HUES64 (cell line): ENCODE measurements at regions not wholly inside any gene's neighbourhood (a gene's known extent, or its start where the extent isn't known, plus 50 kb on each side); places are given as distances from the start of the nearest gene placed in this dataset.
"Not testable (repeated sequence)": the region's sequence is repeated elsewhere in the genome, so short reads cannot be mapped to it uniquely, and the experiment has no call there.

Source experiments
- H3K27ac ChIP-seq: 2 replicates; pipeline ENCODE4 v1.7.0; 2013; ENCODE audit warnings: low read depth, low read length, inconsistent platforms
- H3K27me3 ChIP-seq: 2 replicates; pipeline ENCODE4 v1.6.1; 2013; ENCODE audit warnings: mild to moderate bottlenecking, low read length; ENCODE audit not compliant: insufficient read depth
- H3K36me3 ChIP-seq: 2 replicates; pipeline ENCODE4 v1.6.1; 2013; ENCODE audit warnings: mild to moderate bottlenecking, low read length; ENCODE audit not compliant: insufficient read depth
- H3K4me1 ChIP-seq: 2 replicates; pipeline ENCODE4 v1.6.1; 2013; ENCODE audit warnings: mild to moderate bottlenecking, low read length, moderate library complexity; ENCODE audit not compliant: insufficient read depth
- H3K4me3 ChIP-seq: 2 replicates; pipeline ENCODE4 v1.5.1; 2013; ENCODE audit warnings: mild to moderate bottlenecking, low read length, moderate library complexity
- H3K9ac ChIP-seq: 2 replicates; pipeline ENCODE4 v1.6.1; 2013; ENCODE audit warnings: mild to moderate bottlenecking, low read depth, low read length
- H3K9me3 ChIP-seq: 2 replicates; pipeline ENCODE4 v1.6.1; 2013; ENCODE audit warnings: low read depth, low read length; ENCODE audit not compliant: insufficient read depth
- WGBS: fragments of 150-250, 120-280 bp; methylation state at CpG from one replicate; pipeline ENCODE4 v1.1.7; 2013; ENCODE audit warnings: missing lambda C conversion rate; 5-methylcytosine and 5-hydroxymethylcytosine counted together

- not testable (repeated sequence) for H3K9ac ChIP-seq, H3K4me3 ChIP-seq, H3K4me1 ChIP-seq, H3K9me3 ChIP-seq, H3K27me3 ChIP-seq, H3K27ac ChIP-seq, H3K36me3 ChIP-seq
- WGBS = 96% methylated on average over 33 of the region's 33 CpGs
These were observed 642.9 kb downstream of the PRR16 start for GRCh38 chr5:121106721-121107690.

- Histone ChIP-seq H3K4me3 (no peak overlapping the region), H3K36me3 (no peaks in the 10 kb centered on the region), H3K9ac (no peak overlapping the region), H3K9me3 (no peaks in the 10 kb centered on the region), H3K27ac (no peak overlapping the region), H3K27me3 (no peaks in the 10 kb centered on the region), H3K4me1 (no peaks in the 10 kb centered on the region)
- 83% methylated on average over 10 of the region's 10 CpGs for WGBS
These were observed 644.6 kb downstream of the PRR16 start for GRCh38 chr5:121108725-121109124.

- H3K27ac ChIP-seq = no peak overlapping the region
- H3K4me3 ChIP-seq = no peak overlapping the region
- no peaks in the 10 kb centered on the region for H3K27me3 ChIP-seq
- no peaks in the 10 kb centered on the region for H3K36me3 ChIP-seq
- 89% methylated on average over 1 of the region's 1 CpG for WGBS
- no peak overlapping the region for H3K9ac ChIP-seq
- H3K4me1 ChIP-seq = no peaks in the 10 kb centered on the region
- no peaks in the 10 kb centered on the region for H3K9me3 ChIP-seq
These were observed 645.7 kb downstream of the PRR16 start for GRCh38 chr5:121109817-121110216.

- Histone ChIP-seq H3K9me3 (no peaks in the 10 kb centered on the region), H3K9ac (no peak overlapping the region), H3K27ac (no peak overlapping the region), H3K4me1 (no peaks in the 10 kb centered on the region), H3K36me3 (no peaks in the 10 kb centered on the region), H3K27me3 (no peaks in the 10 kb centered on the region), H3K4me3 (no peak overlapping the region)
- WGBS = 94% methylated on average over 3 of the region's 4 CpGs
These were observed 657.7 kb downstream of the PRR16 start for GRCh38 chr5:121121786-121122185.

GRCh38 chr5:121138495-121138907 lies 674.4 kb downstream of the PRR16 start:
- H3K4me1 ChIP-seq = no peaks in the 10 kb centered on the region
- no peak overlapping the region for H3K9ac ChIP-seq
- 0 out of 2 replicates have a peak, but pooled peaks cover 4% of the 10 kb centered on the region for H3K9me3 ChIP-seq
- 100% methylated on average over 1 of the region's 1 CpG for WGBS
- H3K27ac ChIP-seq = no peak overlapping the region
- no peaks in the 10 kb centered on the region for H3K36me3 ChIP-seq
- no peak overlapping the region for H3K4me3 ChIP-seq
- no peaks in the 10 kb centered on the region for H3K27me3 ChIP-seq

GRCh38 chr5:121138952-121139351 lies 674.9 kb downstream of the PRR16 start:
- H3K9ac ChIP-seq = no peak overlapping the region
- WGBS = no CpG with 5 or more reads among the region's 1 CpG
- H3K4me3 ChIP-seq = no peak overlapping the region
- H3K4me1 ChIP-seq = no peaks in the 10 kb centered on the region
- 0 out of 2 replicates have a peak, but pooled peaks cover 4% of the 10 kb centered on the region for H3K9me3 ChIP-seq
- no peaks in the 10 kb centered on the region for H3K27me3 ChIP-seq
- H3K36me3 ChIP-seq = no peaks in the 10 kb centered on the region
- no peak overlapping the region for H3K27ac ChIP-seq

GRCh38 chr5:121144764-121145163 lies 680.7 kb downstream of the PRR16 start:
- Histone ChIP-seq H3K27ac (no peak overlapping the region), H3K27me3 (no peaks in the 10 kb centered on the region), H3K9ac (no peak overlapping the region), H3K4me3 (no peak overlapping the region), H3K36me3 (no peaks in the 10 kb centered on the region), H3K9me3 (0 out of 2 replicates have a peak, but pooled peaks cover 4% of the 10 kb centered on the region), H3K4me1 (no peaks in the 10 kb centered on the region)
- whole genome bisulfite sequencing = 86% methylated on average over 1 of the region's 1 CpG

- H3K9me3 ChIP-seq = no peaks in the 10 kb centered on the region
- H3K4me3 ChIP-seq = no peak overlapping the region
- no peak overlapping the region for H3K27ac ChIP-seq
- no CpG with 5 or more reads among the region's 2 CpGs for WGBS
- no peaks in the 10 kb centered on the region for H3K27me3 ChIP-seq
- no peaks in the 10 kb centered on the region for H3K4me1 ChIP-seq
- no peaks in the 10 kb centered on the region for H3K36me3 ChIP-seq
- H3K9ac ChIP-seq = no peak overlapping the region
These were observed 687.4 kb downstream of the PRR16 start for GRCh38 chr5:121151534-121151933.

- no peaks in the 10 kb centered on the region for H3K36me3 ChIP-seq
These were observed 688.3 kb downstream of the PRR16 start for GRCh38 chr5:121152411-121152810.

GRCh38 chr5:121156565-121156964 lies 692.5 kb downstream of the PRR16 start:
- Histone ChIP-seq H3K27ac (peak overlapping the region; percentile 58), H3K27me3 (no peaks in the 10 kb centered on the region), H3K9me3 (no peaks in the 10 kb centered on the region), H3K36me3 (no peaks in the 10 kb centered on the region), H3K4me3 (no peak overlapping the region), H3K9ac (peak overlapping the region; percentile 47; the same call in 1 of the 2 replicates), H3K4me1 (peaks cover 8% of the 10 kb centered on the region)
- 83% methylated on average over 1 of the region's 1 CpG for WGBS

More at GRCh38 chr5:121152411-121152810, 688.3 kb downstream of the PRR16 start:
- H3K27me3 ChIP-seq = no peaks in the 10 kb centered on the region
- no peak overlapping the region for H3K27ac ChIP-seq
- peaks cover 8% of the 10 kb centered on the region for H3K4me1 ChIP-seq
- H3K9me3 ChIP-seq = no peaks in the 10 kb centered on the region
- no peak overlapping the region for H3K9ac ChIP-seq
- no peak overlapping the region for H3K4me3 ChIP-seq

- Histone ChIP-seq H3K36me3 (no peaks in the 10 kb centered on the region), H3K4me1 (peaks cover 8% of the 10 kb centered on the region), H3K9ac (no peak overlapping the region), H3K9me3 (no peaks in the 10 kb centered on the region), H3K27me3 (no peaks in the 10 kb centered on the region), H3K27ac (no peak overlapping the region), H3K4me3 (no peak overlapping the region)
These were observed 693.2 kb upstream of the FTMT start for GRCh38 chr5:121158451-121158850.
